ENCODE measurements at regions not wholly inside any gene's neighbourhood (a gene's known extent, or its start where the extent isn't known, plus 50 kb on each side); places are given as distances from the start of the nearest gene placed in this dataset.

- H3K9me3 Mint-ChIP-seq = no peaks in the 10 kb centered on the region
- H3K4me1 Mint-ChIP-seq (ENCODE audit: low read depth) = peaks cover 54% of the 10 kb centered on the region
- no peak for TF ChIP-seq CTCF (IDR thresholded peaks at IDR 0.05)
- DNase-seq = peak; percentile 50
- H3K27me3 Mint-ChIP-seq (ENCODE audit: insufficient read depth) = peaks cover 29% of the 10 kb centered on the region
- H3K27ac Mint-ChIP-seq = peak overlapping the region; percentile 32; the same call in 1 of the 2 replicates
- no peaks in the 10 kb centered on the region for H3K36me3 Mint-ChIP-seq (ENCODE audit: low read depth)
- H3K4me3 Mint-ChIP-seq = peak overlapping the region; percentile 78
Measured at GRCh38 chr9:96136992-96137670, 164.8 kb downstream of the HSD17B3 start.

- H3K36me3 Mint-ChIP-seq (ENCODE audit: low read depth) = no peaks in the 10 kb centered on the region
- no peak overlapping the region for H3K27ac Mint-ChIP-seq
- H3K4me3 Mint-ChIP-seq = no peak overlapping the region
- DNase-seq = no peak
- peaks cover 33% of the 10 kb centered on the region for H3K27me3 Mint-ChIP-seq (ENCODE audit: insufficient read depth)
- TF ChIP-seq CTCF (IDR thresholded peaks at IDR 0.05) = no peak
- H3K9me3 Mint-ChIP-seq = no peaks in the 10 kb centered on the region
- H3K4me1 Mint-ChIP-seq (ENCODE audit: low read depth) = peaks cover 43% of the 10 kb centered on the region
Measured at GRCh38 chr9:96135753-96136290, 166.2 kb downstream of the HSD17B3 start.

- no peaks in the 10 kb centered on the region for H3K9me3 Mint-ChIP-seq
- no peaks in the 10 kb centered on the region for H3K36me3 Mint-ChIP-seq (ENCODE audit: low read depth)
- no peak for TF ChIP-seq CTCF (IDR thresholded peaks at IDR 0.05)
- H3K27ac Mint-ChIP-seq = no peak overlapping the region
- no peak overlapping the region for H3K4me3 Mint-ChIP-seq
- H3K27me3 Mint-ChIP-seq (ENCODE audit: insufficient read depth) = peaks cover 38% of the 10 kb centered on the region
- DNase-seq = no peak
- H3K4me1 Mint-ChIP-seq (ENCODE audit: low read depth) = peaks cover 38% of the 10 kb centered on the region
Measured at GRCh38 chr9:96135076-96135752, 166.8 kb downstream of the HSD17B3 start.

GRCh38 chr9:96133321-96134021 is 168.5 kb downstream of the HSD17B3 start:
- Mint-ChIP-seq H3K36me3 (ENCODE audit: low read depth) (no peaks in the 10 kb centered on the region), H3K9me3 (no peaks in the 10 kb centered on the region), H3K4me3 (no peak overlapping the region), H3K4me1 (ENCODE audit: low read depth) (peaks cover 26% of the 10 kb centered on the region), H3K27ac (no peak overlapping the region), H3K27me3 (ENCODE audit: insufficient read depth) (peaks cover 33% of the 10 kb centered on the region)
- TF ChIP-seq CTCF (IDR thresholded peaks at IDR 0.05) = no peak
- DNase-seq = no peak

GRCh38 chr9:96131825-96132224 is 170.2 kb downstream of the HSD17B3 start:
- H3K27me3 Mint-ChIP-seq (ENCODE audit: insufficient read depth) = peaks cover 42% of the 10 kb centered on the region
- H3K4me3 Mint-ChIP-seq = no peak overlapping the region
- H3K27ac Mint-ChIP-seq = no peak overlapping the region
- peaks cover 12% of the 10 kb centered on the region for H3K4me1 Mint-ChIP-seq (ENCODE audit: low read depth)
- TF ChIP-seq CTCF (IDR thresholded peaks at IDR 0.05) = no peak
- DNase-seq = no peak
- no peaks in the 10 kb centered on the region for H3K36me3 Mint-ChIP-seq (ENCODE audit: low read depth)
- H3K9me3 Mint-ChIP-seq = no peaks in the 10 kb centered on the region
